COLO829 (cell line): ENCODE measurements at regions not wholly inside any gene's neighbourhood (a gene's known extent, or its start where the extent isn't known, plus 50 kb on each side); places are given as distances from the start of the nearest gene placed in this dataset.
"Not testable (repeated sequence)": the region's sequence is repeated elsewhere in the genome, so short reads cannot be mapped to it uniquely, and the experiment has no call there.

Experiments
- DNase-seq: peaks from one replicate; pipeline ENCODE4 v3.0.0; 2012; ENCODE audit warnings: low spot score

DNA sequence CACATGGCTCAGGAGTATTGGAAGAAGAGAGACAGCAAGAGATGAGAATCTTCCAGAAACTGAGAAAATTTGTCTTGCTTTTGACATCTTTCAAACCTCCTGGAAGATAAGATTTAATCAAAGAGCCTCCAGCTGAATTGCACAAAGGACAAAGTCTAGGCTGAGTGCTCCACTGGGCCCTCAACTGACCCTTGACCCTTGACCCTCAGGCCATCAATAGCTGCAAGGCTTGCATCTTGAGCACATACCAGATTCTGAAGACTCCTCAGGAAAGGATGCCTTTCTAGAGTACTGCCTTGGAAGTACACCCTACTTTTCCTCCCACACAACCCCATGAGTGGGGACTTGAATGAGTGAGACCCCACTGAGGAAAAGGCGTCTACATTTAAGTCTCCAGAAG lies 1125.5 kb downstream of the BCL11A start:
- DNase-seq: no peak

DNA sequence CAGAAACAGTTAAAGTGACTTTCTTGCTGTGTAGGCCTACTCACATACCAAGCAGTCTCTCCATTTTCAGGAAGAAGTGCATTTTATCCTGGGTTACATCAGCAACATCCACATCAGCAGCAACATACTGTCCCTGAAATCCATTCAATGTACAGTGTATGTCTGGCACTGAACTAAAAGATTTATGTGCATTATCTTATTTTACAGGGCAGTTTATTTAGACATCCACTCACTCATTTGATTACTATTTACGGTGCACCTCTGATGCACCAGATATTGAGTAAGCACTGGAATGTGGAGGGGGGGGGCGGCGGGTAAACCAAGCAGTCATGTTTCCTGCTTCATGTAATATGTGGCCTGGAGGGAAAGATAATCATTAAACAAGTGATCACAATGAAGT lies 1128.2 kb downstream of the BCL11A start:
- no peak for DNase-seq

DNA sequence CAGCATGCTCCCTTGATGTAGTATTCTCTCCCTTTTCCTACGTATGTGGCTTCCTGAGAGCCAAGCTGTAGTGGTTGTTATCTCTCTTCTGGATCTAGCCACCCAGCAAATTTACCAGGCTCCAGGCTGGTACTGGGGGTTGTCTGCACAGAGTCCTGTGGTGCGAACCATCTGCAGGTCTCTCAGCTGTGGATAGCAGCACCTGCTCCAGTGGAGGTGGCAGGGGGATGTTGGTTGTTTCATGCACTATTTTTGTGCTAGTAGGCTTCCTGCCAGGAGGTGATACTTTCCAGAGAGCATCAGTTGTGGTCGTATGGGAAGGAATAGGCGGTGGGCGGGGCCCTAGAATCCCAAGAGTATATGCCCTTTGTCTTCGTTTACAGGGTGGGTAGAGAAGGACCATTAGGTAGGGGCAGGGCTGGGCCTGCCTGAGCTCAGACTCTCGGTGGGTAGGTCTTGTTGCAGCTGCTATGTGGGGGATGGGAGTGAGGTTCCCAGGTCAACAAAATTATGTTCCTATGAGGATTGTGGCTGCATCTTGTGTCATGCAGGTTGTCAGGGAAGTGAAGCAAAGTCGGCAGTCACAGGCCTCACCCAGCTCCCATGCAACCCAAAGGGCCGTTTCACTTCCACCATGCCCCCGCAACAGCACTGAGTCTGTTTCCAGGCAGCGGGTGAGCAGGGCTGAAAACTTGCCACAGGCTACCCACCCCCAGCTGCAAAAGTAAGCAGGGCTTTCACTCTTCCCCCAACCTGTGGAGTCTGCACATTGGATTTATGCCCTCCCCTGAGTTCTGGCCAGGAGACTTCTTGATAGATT lies 1139.5 kb downstream of the BCL11A start:
- no peak for DNase-seq

DNA sequence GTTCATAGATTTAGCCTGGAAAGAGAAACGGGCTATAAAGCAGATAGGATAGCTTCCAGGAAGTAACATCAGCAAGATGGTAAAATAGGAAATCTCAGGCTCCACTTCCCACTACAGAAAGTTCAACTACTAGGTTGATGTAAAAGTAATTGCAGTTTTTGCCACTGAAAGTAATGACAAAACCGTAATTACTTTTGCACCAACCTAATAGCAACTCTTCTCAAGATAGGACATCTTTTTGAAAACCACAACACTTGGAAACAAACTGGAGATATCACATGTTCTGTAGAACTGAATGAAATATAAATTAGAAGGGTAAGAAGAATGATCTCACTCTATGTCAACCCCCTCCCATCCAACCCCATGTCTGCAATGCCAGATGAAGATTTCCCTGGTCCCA lies 1154.3 kb downstream of the BCL11A start:
- DNase-seq: no peak

DNA sequence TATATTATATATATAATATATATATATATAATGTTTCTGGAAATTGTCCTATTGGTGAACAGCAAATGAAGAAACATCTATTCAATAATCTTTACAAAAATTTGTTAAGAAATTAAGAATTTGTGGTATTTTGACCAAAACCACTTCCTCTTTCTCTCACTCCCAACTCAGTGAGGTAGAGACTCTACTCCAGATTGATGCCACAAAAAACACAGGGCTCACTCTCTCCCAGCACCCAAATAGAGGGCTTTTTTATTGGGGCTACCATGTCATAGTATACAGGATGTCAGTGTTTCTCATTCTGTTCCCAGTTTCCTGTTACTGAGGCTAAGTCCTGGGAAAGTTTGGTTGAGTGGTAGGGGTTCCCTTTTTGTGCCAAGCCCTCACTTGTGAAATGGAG lies 1155.4 kb downstream of the BCL11A start:
- DNase-seq: no peak

DNA sequence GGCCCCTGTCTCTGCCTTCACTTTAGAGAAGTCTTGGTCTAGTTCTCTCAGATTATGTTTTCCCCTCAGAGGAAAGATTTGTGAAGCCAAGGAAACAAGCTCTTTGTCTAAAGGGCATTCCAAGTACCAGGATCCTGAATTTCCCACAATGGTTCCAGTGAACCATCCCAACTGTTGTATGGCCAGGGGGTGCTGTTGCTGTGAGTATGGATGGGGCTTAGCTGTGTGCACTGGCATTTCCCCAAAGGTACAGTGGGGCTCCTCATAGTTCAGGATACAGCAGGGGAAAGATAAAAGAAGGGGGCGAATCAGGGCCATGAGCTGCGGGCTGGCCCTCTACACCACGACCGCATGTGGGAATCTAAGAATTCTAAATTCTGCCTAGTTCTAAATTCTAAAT lies 1154.0 kb upstream of the FANCL start:
- no peak for DNase-seq

GRCh38 chr2:59391896-59392295 lies 1150.8 kb upstream of the FANCL start:
- no peak for DNase-seq

- DNase-seq: no peak
These were observed 1149.5 kb upstream of the FANCL start for GRCh38 chr2:59390581-59390980.

GRCh38 chr2:59389240-59389639 lies 1148.1 kb upstream of the FANCL start:
- DNase-seq: no peak

GRCh38 chr2:59385971-59386370 lies 1144.8 kb upstream of the FANCL start:
- DNase-seq: no peak

DNA sequence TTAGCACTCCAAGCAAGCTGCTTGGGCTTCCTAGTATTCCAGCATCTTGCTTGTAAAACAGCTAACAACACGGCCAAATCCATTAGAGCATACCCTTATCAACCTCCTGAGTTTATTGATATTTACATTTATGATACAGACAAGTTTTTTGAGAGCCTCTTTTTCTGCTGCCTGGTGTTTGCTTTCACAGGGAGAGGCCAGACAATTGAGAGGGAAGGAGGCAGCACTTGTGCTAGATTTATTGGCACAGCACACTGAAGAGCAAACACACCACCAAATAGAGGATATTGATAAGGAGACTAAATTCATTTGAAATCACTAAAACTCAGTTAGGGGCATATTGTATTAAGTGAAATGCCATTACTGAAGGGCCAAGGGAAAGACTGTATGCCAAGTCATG lies 1142.3 kb upstream of the FANCL start:
- DNase-seq: no peak

DNA sequence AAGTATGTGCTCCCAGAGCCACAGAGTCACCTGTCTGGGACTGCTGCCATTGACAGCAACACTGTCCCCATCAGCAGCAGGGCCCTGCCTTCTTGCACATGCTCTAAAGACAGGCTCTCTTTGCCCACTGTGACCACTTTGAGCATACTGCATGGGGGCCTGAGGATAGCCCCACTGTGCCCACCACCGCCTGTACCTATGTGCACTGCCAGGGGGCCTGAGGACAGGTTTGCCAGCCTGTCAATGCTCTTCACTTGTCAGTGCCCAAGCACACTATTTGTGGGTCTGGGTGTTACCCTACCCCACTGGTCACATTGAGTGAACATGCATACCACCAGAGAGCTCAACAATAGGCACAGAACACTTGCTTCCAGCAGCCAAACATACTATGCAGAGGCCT lies 1137.0 kb upstream of the FANCL start:
- DNase-seq: no peak

DNA sequence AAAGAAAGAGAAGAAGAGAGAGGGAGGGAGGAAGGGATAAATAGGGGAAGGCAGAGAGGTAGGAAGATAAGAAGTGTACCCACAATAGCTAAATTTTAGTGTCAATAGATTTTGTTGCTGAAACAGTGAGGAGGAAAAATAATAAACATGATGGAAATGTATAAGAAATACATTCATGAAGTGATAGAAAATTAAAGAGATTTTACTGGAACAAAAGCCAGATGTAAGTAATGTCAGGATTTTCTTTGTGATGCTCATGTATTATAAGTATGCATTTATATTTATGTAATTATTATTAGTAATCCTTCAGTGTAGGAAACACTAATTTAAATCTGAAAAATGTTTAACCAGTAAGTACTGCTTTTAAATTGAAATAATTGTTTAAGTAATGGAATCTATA lies 1125.2 kb upstream of the FANCL start:
- no peak for DNase-seq

DNA sequence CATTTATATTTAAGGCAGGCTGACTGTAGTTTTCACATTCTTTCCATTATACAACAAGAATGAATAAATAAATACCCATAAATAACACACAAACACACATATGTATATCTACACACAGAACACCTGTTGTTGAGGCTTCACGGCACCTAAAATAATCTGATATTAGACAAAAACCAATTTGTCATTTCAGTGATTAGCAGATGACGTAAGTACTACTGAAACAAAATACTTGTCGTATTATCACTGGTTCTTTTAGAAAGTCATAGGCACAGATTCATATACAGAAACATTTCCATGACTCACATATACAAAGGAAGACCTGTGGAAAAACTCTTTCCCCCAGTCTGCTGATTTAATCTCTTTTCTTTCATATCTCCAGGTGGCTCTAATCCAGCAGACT lies 1113.4 kb upstream of the FANCL start:
- DNase-seq: no peak

GRCh38 chr2:59353306-59353921 lies 1112.3 kb upstream of the FANCL start:
- no peak for DNase-seq

DNA sequence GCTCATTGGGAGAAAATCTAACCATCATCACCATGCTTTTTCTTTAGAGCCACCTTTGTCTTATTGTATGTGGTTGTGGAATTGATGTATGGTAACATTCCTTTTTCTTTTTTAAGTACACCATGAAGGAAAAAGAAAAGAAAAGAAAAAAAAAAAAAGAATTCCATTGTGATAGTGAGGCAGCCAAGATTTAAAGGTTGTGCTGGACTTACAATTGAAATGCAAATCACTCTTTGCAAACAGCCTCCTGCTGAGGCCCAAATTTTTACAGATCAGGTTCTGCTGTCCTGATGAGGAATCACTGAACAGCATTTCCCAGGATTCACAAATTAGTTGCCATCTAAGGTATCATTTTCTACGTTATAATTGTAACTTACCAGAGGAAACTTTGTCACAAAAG lies 1101.0 kb upstream of the FANCL start:
- DNase-seq: no peak

DNA sequence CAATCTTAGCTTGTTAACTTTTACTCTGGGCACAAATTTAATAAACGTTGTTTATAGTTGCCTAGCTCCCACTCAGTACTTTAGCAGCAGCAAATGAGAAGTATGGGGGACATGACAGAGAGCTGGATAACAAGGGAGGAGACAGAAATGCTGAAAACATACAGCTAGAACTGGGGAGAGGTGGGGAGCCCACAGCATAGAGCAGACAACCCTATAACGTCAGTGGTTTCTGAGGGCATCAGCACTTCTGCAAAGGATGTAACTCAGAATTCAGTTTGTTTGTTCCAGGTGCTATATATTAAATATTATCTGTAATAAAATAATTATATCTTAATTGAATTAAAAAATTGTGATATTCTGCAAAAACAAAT lies 1098.7 kb upstream of the FANCL start:
- DNase-seq: no peak

DNA sequence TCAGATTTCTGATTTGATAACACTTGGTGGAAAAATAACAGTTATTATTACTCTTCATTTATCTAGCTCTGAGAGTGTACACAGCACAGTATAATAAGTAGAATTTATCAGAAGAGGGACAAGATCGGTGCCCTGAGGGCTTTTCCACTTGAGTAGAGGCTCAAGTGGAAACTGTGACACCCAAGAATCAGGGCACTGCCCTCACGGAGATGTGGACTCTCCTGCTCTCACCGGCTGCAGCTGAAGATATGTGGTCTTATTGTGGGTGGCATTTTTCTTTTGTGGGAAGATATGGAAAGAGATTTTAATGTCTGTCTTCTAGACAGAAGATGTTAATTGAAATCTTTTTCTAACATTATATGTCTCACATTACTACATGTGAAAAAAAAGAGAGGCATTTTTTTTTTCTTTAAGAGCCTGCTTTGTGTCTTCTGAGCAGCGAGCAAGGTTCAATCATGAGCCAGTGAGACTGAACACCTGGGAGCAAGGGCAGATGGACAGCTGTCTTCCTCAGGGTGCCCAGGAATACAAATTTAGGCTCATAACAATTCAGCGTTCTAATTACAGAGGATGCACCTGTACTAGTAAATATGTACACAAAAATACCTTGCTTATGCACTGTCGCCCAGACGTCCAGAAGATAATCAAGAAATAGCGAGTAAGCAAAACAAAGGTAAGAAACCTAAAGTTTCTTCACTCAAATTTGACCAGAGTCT lies 1098.2 kb upstream of the FANCL start:
- no peak for DNase-seq

DNA sequence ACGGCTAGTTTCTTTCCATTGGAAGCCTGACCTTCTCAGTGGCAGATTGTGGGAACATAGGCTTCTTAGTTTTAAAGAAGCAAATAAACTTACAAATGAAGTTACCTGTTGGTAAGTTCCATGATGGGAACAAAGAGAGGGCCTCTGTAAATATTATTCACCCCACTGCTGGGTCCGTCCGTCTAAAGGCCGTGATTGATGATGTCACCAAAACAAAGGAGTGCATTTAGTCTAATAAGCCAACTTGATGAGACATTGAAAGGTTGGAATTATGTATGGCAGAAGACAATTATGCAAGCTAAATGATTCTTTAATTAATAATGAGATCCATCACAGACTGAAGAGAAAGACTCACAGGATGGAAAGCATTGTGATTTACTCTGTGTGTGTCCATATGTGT lies 1091.9 kb upstream of the FANCL start:
- DNase-seq: peak; percentile 2

- DNase-seq: not testable (repeated sequence)
These were observed 1085.6 kb upstream of the FANCL start for GRCh38 chr2:59326581-59327365.

- no peak for DNase-seq
These were observed 1081.7 kb upstream of the FANCL start for GRCh38 chr2:59322870-59323269.

DNA sequence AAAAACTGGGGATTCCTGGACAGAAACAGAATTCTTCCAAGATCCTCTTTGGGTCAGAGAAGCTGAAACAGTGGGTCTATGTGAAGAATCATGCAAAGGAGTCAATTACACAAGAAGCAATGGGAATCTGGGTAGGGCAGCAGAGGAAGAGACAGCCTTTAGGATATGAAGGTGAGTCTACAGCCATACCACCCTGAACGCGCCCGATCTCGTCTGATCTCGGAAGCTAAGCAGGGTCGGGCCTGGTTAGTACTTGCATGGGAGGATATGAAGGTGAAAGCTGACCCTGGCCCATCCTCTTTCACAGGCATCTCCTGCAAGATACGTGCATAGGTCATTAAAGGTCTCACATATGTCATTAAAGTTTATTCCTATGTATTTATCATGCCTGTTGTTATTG lies 1080.9 kb upstream of the FANCL start:
- no peak for DNase-seq
